ENCODE measurements at regions not wholly inside any gene's neighbourhood (a gene's known extent, or its start where the extent isn't known, plus 50 kb on each side); places are given as distances from the start of the nearest gene placed in this dataset.

DNA sequence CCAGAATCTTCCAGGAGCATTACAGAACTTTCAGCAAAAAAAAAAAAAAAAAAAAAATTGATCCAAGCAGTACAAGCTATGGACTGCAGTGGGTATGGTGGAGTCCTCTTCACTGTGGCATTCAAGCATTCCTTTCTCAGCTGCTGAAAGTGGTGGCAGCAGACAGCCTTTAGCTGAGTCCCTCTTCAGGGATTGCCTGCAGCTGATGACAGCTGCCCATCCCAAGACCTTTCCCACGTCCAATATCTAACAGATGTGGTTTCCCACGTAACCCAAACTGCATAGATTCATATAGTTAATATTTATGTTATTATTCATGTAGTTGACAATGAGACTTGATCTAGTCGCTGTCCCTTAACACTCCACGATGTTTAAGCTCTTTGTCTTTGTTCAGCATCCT lies 475.9 kb downstream of the TLE1 start:
- no peak overlapping the region for H3K4me2 ChIP-seq (ENCODE audit: insufficient read depth, low read length, poor library complexity, severe bottlenecking)
- no peak overlapping the region for H3K9ac ChIP-seq (ENCODE audit: low read depth, low read length, poor library complexity)
- peaks cover 0 to 2% of the 10 kb centered on the region in 2 donors for H3K9me3 ChIP-seq (replicated peaks in 1 of 2; ENCODE audit: control insufficient read depth in 2 of 2, insufficient read depth in 1 of 2, low read depth in 1 of 2, low read length in 2 of 2)
- H4K91ac ChIP-seq (ENCODE audit: low read depth, low read length, poor library complexity) = no peak overlapping the region
- no peak overlapping the region for H4K8ac ChIP-seq (ENCODE audit: low read depth, low read length)
- no peak overlapping the region for H2BK15ac ChIP-seq (ENCODE audit: low read length)
- no peaks in the 10 kb centered on the region for H3K79me1 ChIP-seq (ENCODE audit: low read depth, low read length)
- H3K14ac ChIP-seq (ENCODE audit: low read length) = no peak overlapping the region
- H3K4me1 ChIP-seq (ENCODE audit: control insufficient read depth in 2 of 2, insufficient read depth in 1 of 2, low read depth in 1 of 2, low read length in 2 of 2) = no peaks in the 10 kb centered on the region
- no peak overlapping the region for H3K18ac ChIP-seq (ENCODE audit: low read length)
- no peaks in the 10 kb centered on the region for H3K27me3 ChIP-seq (ENCODE audit: control insufficient read depth in 3 of 3, insufficient read depth in 3 of 3, low read depth in 1 of 3, low read length in 3 of 3)
- H2BK120ac ChIP-seq (ENCODE audit: low read depth, low read length) = no peak overlapping the region
- H2AK5ac ChIP-seq (ENCODE audit: low read depth, low read length) = no peak overlapping the region
- no peak for DNase-seq (ENCODE audit: low spot score)
- H2BK12ac ChIP-seq (ENCODE audit: low read length) = no peak overlapping the region
- WGBS, 2 donors (ENCODE audit: extremely low coverage in 2 of 2, insufficient read length in 2 of 2, insufficient replicate concordance in 1 of 2) = no CpG with 5 or more reads among the region's 4 CpGs
- H3K36me3 ChIP-seq (replicated peaks in 1 of 2; ENCODE audit: control insufficient read depth in 2 of 2, insufficient read depth in 2 of 2, low read length in 2 of 2) = no peaks in the 10 kb centered on the region
- H3K4ac ChIP-seq (ENCODE audit: low read length) = no peak overlapping the region
- no peak overlapping the region for H3K4me3 ChIP-seq (ENCODE audit: low read length in 2 of 2)
- H2AFZ ChIP-seq (ENCODE audit: low read length) = no peak overlapping the region
- H2BK5ac ChIP-seq (ENCODE audit: low read length) = no peak overlapping the region
- no peak overlapping the region for H3K23ac ChIP-seq (ENCODE audit: low read depth, low read length, poor library complexity)
- no peak overlapping the region for H3K27ac ChIP-seq (replicated peaks; ENCODE audit: low read length)

- WGBS, 2 donors (ENCODE audit: extremely low coverage in 2 of 2, insufficient read length in 2 of 2, insufficient replicate concordance in 1 of 2) = no CpG with 5 or more reads among the region's 3 CpGs
Measured at GRCh38 chr9:81211741-81212140, 477.6 kb downstream of the TLE1 start.

DNA sequence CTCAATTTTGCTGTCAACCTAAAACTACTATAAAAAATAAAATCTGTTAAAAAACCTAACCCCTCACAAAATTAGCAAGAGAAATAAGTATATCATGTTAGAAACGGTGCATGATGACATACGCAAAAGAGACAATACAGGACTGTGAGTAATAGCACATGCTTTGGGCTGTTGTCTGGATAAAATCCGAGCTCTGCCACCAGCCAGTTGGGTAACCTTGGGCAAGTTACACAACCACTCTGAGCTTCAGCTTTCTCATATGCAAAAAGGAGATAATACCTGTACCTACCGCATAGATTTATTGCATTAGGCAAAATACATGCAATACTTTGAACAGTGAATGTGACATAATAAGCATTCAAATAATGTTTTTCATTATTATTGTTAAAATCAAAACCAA lies 481.7 kb downstream of the TLE1 start:
- H3K79me1 ChIP-seq (ENCODE audit: low read depth, low read length) = no peaks in the 10 kb centered on the region
- DNase-seq (ENCODE audit: low spot score) = no peak
- H2BK5ac ChIP-seq (ENCODE audit: low read length) = no peak overlapping the region
- H3K9me3 ChIP-seq (replicated peaks in 1 of 2; ENCODE audit: control insufficient read depth in 2 of 2, insufficient read depth in 1 of 2, low read depth in 1 of 2, low read length in 2 of 2) = no peaks in the 10 kb centered on the region
- H2AK5ac ChIP-seq (ENCODE audit: low read depth, low read length) = no peak overlapping the region
- no peak overlapping the region for H3K4me3 ChIP-seq (ENCODE audit: low read length in 2 of 2)
- no peak overlapping the region for H2BK12ac ChIP-seq (ENCODE audit: low read length)
- WGBS, 2 donors (ENCODE audit: extremely low coverage in 2 of 2, insufficient read length in 2 of 2, insufficient replicate concordance in 1 of 2) = no CpG with 5 or more reads among the region's 4 CpGs
- H3K9ac ChIP-seq (ENCODE audit: low read depth, low read length, poor library complexity) = no peak overlapping the region
- H2BK15ac ChIP-seq (ENCODE audit: low read length) = no peak overlapping the region
- no peak overlapping the region for H3K27ac ChIP-seq (replicated peaks; ENCODE audit: low read length)
- no peak overlapping the region for H2AFZ ChIP-seq (ENCODE audit: low read length)
- H3K18ac ChIP-seq (ENCODE audit: low read length) = no peak overlapping the region
- H3K14ac ChIP-seq (ENCODE audit: low read length) = no peak overlapping the region
- H3K4ac ChIP-seq (ENCODE audit: low read length) = no peak overlapping the region
- no peaks in the 10 kb centered on the region for H3K4me1 ChIP-seq (ENCODE audit: control insufficient read depth in 2 of 2, insufficient read depth in 1 of 2, low read depth in 1 of 2, low read length in 2 of 2)
- H4K91ac ChIP-seq (ENCODE audit: low read depth, low read length, poor library complexity) = no peak overlapping the region
- no peaks in the 10 kb centered on the region for H3K27me3 ChIP-seq (ENCODE audit: control insufficient read depth in 3 of 3, insufficient read depth in 3 of 3, low read depth in 1 of 3, low read length in 3 of 3)
- H4K8ac ChIP-seq (ENCODE audit: low read depth, low read length) = no peak overlapping the region
- H3K36me3 ChIP-seq (replicated peaks in 1 of 2; ENCODE audit: control insufficient read depth in 2 of 2, insufficient read depth in 2 of 2, low read length in 2 of 2) = no peaks in the 10 kb centered on the region
- no peak overlapping the region for H2BK120ac ChIP-seq (ENCODE audit: low read depth, low read length)
- no peak overlapping the region for H3K4me2 ChIP-seq (ENCODE audit: insufficient read depth, low read length, poor library complexity, severe bottlenecking)
- H3K23ac ChIP-seq (ENCODE audit: low read depth, low read length, poor library complexity) = no peak overlapping the region

More at GRCh38 chr9:81211741-81212140, 477.6 kb downstream of the TLE1 start:
- H3K23ac ChIP-seq (ENCODE audit: low read depth, low read length, poor library complexity) = no peak overlapping the region
- H2BK120ac ChIP-seq (ENCODE audit: low read depth, low read length) = no peak overlapping the region
- H3K14ac ChIP-seq (ENCODE audit: low read length) = no peak overlapping the region
- H2BK5ac ChIP-seq (ENCODE audit: low read length) = no peak overlapping the region
- no peak for DNase-seq (ENCODE audit: low spot score)
- H3K4me2 ChIP-seq (ENCODE audit: insufficient read depth, low read length, poor library complexity, severe bottlenecking) = no peak overlapping the region
- peaks cover 0 to 2% of the 10 kb centered on the region in 2 donors for H3K9me3 ChIP-seq (replicated peaks in 1 of 2; ENCODE audit: control insufficient read depth in 2 of 2, insufficient read depth in 1 of 2, low read depth in 1 of 2, low read length in 2 of 2)
- no peak overlapping the region for H3K18ac ChIP-seq (ENCODE audit: low read length)
- no peak overlapping the region for H2AK5ac ChIP-seq (ENCODE audit: low read depth, low read length)
- H3K79me1 ChIP-seq (ENCODE audit: low read depth, low read length) = no peaks in the 10 kb centered on the region
- no peaks in the 10 kb centered on the region for H3K27me3 ChIP-seq (ENCODE audit: control insufficient read depth in 3 of 3, insufficient read depth in 3 of 3, low read depth in 1 of 3, low read length in 3 of 3)
- no peak overlapping the region for H3K4ac ChIP-seq (ENCODE audit: low read length)
- no peak overlapping the region for H4K91ac ChIP-seq (ENCODE audit: low read depth, low read length, poor library complexity)
- H2AFZ ChIP-seq (ENCODE audit: low read length) = no peak overlapping the region
- no peak overlapping the region for H3K27ac ChIP-seq (replicated peaks; ENCODE audit: low read length)
- H4K8ac ChIP-seq (ENCODE audit: low read depth, low read length) = no peak overlapping the region
- no peak overlapping the region for H3K9ac ChIP-seq (ENCODE audit: low read depth, low read length, poor library complexity)
- no peak overlapping the region for H2BK12ac ChIP-seq (ENCODE audit: low read length)
- no peak overlapping the region for H3K4me3 ChIP-seq (ENCODE audit: low read length in 2 of 2)
- H2BK15ac ChIP-seq (ENCODE audit: low read length) = no peak overlapping the region
- no peaks in the 10 kb centered on the region for H3K4me1 ChIP-seq (ENCODE audit: control insufficient read depth in 2 of 2, insufficient read depth in 1 of 2, low read depth in 1 of 2, low read length in 2 of 2)
- H3K36me3 ChIP-seq (replicated peaks in 1 of 2; ENCODE audit: control insufficient read depth in 2 of 2, insufficient read depth in 2 of 2, low read length in 2 of 2) = no peaks in the 10 kb centered on the region

- H3K79me1 ChIP-seq (ENCODE audit: low read depth, low read length) = no peaks in the 10 kb centered on the region
- H2AK5ac ChIP-seq (ENCODE audit: low read depth, low read length) = no peak overlapping the region
- no peak overlapping the region for H2BK5ac ChIP-seq (ENCODE audit: low read length)
- H3K4me3 ChIP-seq (ENCODE audit: low read length in 2 of 2) = no peak overlapping the region
- WGBS, 2 donors (ENCODE audit: extremely low coverage in 2 of 2, insufficient read length in 2 of 2, insufficient replicate concordance in 1 of 2) = no CpG with 5 or more reads among the region's 6 CpGs
- no peak overlapping the region for H4K8ac ChIP-seq (ENCODE audit: low read depth, low read length)
- H2BK12ac ChIP-seq (ENCODE audit: low read length) = no peak overlapping the region
- H2AFZ ChIP-seq (ENCODE audit: low read length) = no peak overlapping the region
- no peak overlapping the region for H3K4ac ChIP-seq (ENCODE audit: low read length)
- H3K27ac ChIP-seq (replicated peaks; ENCODE audit: low read length) = no peak overlapping the region
- H3K18ac ChIP-seq (ENCODE audit: low read length) = no peak overlapping the region
- no peak overlapping the region for H4K91ac ChIP-seq (ENCODE audit: low read depth, low read length, poor library complexity)
- H3K9me3 ChIP-seq (replicated peaks in 1 of 2; ENCODE audit: control insufficient read depth in 2 of 2, insufficient read depth in 1 of 2, low read depth in 1 of 2, low read length in 2 of 2) = no peaks in the 10 kb centered on the region
- H3K9ac ChIP-seq (ENCODE audit: low read depth, low read length, poor library complexity) = no peak overlapping the region
- no peaks in the 10 kb centered on the region for H3K27me3 ChIP-seq (ENCODE audit: control insufficient read depth in 3 of 3, insufficient read depth in 3 of 3, low read depth in 1 of 3, low read length in 3 of 3)
- H3K4me1 ChIP-seq (ENCODE audit: control insufficient read depth in 2 of 2, insufficient read depth in 1 of 2, low read depth in 1 of 2, low read length in 2 of 2) = no peaks in the 10 kb centered on the region
- H3K14ac ChIP-seq (ENCODE audit: low read length) = no peak overlapping the region
- no peak overlapping the region for H2BK15ac ChIP-seq (ENCODE audit: low read length)
- H3K4me2 ChIP-seq (ENCODE audit: insufficient read depth, low read length, poor library complexity, severe bottlenecking) = no peak overlapping the region
- no peaks in the 10 kb centered on the region for H3K36me3 ChIP-seq (replicated peaks in 1 of 2; ENCODE audit: control insufficient read depth in 2 of 2, insufficient read depth in 2 of 2, low read length in 2 of 2)
- no peak for DNase-seq (ENCODE audit: low spot score)
- H3K23ac ChIP-seq (ENCODE audit: low read depth, low read length, poor library complexity) = no peak overlapping the region
- H2BK120ac ChIP-seq (ENCODE audit: low read depth, low read length) = no peak overlapping the region
Measured at GRCh38 chr9:81202292-81202691, 487.1 kb downstream of the TLE1 start.
